HG03460 (cell line): ENCODE measurements at regions not wholly inside any gene's neighbourhood (a gene's known extent, or its start where the extent isn't known, plus 50 kb on each side); places are given as distances from the start of the nearest gene placed in this dataset.
"Not testable (repeated sequence)": the region's sequence is repeated elsewhere in the genome, so short reads cannot be mapped to it uniquely, and the experiment has no call there.

Experiments used
- ATAC-seq: cut with Tn5 transposase; IDR thresholded peaks from one replicate; pipeline ENCODE4 v1.9.1; 2021; ENCODE audit not compliant: unreplicated experiment

DNA sequence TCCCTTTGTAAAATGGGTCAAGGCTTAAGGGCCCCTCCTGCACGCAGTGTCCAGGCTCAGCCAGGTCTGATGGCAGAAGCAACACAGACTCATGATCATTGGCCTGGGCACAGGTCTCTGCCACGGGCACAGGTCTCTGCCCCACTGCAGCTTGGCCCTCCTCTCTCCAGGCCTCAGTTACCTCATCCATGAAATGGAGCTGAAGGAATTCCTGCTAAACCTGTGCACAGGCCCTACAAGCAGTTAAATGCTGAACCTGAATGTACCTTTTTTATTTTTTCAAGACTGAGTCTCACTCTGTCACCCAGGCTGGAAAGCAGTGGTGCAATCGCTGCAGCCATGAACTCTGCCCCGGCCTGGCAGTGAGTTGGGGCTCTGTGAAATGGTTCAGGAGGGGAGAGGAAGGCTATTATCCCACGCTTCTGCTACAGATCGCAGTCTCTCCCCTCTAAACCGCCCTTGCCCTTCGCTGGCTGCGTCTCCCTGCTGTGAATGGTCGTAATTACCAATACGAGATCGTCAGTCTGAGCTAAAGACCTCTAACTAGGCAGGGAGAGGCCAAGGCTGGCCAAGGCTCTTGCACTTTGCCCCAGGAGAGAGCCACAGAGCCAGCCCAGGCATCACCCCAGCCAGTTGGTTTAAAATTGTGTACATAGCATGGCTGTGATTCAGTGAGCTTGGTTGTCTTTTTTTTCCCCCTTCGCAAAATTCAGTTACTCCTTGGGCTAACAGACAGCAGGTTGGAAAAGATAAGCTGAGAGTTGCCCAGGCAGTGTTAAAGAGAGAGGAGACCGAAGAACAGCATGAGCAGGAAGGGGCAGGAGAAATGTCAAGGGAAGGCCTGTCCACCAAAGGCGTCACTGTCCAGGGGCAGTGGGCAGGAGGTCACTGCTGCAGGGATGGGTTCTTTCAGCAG is 93.0 kb upstream of the KCTD7 start:
- ATAC-seq = no peak

DNA sequence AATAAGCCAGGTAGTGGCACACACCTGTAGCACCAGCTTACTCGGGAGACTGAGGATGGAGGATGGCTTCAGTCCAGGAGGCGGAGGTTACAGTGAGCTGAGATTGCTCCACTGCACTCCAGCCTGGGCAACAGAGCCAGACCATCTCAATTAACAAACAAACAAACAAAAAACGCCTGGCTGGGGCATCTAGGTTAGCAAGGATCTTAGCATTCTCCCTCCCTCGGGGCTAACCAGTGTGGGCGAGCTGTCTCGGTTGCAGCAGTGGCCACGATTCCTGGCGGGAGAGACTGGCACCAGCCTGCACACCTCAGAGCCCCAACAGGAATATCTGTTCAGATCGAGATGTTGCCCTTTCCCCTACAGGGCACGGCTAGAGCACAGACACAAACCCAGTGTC is 91.3 kb upstream of the KCTD7 start:
- no peak for ATAC-seq

DNA sequence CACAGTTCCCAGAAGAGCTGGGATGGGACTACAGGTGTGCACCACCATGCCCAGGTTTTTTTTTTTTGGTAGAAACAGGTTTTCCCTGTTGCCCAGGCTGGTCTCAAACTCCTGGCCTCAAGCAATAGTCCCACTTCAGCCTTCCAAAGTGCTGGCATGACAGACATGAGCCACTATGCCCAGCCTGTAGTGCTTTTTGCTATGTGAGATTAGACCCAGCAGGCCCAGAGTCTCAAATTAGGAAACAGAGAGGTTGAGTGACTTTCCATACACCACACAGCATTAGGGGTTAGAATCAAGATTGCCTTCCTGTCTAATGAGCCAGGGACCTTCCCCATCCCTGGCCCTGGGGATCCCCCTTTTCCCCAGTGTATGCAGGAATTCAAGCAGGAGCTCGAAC is 90.8 kb upstream of the KCTD7 start:
- ATAC-seq = no peak

DNA sequence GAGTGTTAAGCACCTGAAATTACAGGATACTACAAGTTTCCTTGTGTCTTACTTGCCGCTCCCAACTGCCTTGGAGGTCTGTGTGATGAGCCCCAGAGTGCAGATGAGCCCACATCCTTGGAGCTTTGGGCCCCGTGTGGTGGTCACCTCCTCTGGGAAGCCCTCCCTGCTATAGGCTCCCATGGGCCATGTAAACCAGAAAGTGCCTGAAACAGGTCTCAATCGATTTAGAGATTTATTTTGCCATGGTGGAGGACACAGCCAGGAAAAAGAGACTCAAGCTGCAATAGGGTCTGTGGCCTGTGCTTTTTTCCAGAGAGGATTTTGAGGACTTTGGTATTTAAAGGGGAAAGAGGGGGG is 89.4 kb upstream of the KCTD7 start:
- ATAC-seq = no peak

DNA sequence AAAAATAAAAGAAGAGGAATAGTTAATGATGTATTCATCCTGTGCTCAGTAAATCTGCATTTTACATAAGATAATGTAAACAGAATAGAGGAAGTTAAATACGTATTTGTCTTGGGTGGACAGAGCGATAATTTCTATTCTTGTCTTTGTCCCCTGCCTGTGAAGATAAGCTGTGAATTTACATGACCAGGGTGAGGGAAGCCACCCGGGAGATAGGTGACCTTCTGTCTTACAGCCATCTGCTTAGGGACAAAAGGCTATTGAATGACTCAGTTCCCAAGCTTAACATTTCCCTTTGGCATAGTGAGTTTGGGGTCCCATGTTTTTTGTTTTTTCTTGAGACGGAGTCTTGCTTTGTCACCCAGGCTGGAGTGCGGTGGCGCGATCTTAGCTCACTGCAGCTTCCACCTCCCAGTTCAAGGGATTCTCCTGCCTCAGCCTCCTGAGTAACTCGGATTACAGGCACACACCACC is 88.7 kb upstream of the KCTD7 start:
- no peak for ATAC-seq

DNA sequence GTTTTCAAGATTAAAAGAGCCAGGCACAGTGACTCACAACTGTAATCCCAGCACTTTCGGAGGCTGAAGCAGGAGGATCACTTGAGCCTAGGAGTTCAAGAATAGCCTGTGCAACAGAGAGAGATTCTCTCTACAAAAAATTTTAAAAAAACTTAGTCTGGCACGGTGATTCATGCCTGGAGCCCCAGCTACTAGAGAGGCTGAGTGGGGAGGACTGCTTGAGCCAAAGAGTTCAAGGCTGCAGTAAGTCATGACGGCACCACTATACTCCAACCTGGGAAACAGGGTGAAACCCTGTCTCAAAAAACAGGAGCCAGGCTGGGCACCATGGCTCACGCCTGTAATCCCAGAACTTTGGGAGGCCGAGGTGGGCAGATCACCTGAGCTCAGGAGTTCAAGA is 86.6 kb upstream of the KCTD7 start:
- ATAC-seq = no peak

DNA sequence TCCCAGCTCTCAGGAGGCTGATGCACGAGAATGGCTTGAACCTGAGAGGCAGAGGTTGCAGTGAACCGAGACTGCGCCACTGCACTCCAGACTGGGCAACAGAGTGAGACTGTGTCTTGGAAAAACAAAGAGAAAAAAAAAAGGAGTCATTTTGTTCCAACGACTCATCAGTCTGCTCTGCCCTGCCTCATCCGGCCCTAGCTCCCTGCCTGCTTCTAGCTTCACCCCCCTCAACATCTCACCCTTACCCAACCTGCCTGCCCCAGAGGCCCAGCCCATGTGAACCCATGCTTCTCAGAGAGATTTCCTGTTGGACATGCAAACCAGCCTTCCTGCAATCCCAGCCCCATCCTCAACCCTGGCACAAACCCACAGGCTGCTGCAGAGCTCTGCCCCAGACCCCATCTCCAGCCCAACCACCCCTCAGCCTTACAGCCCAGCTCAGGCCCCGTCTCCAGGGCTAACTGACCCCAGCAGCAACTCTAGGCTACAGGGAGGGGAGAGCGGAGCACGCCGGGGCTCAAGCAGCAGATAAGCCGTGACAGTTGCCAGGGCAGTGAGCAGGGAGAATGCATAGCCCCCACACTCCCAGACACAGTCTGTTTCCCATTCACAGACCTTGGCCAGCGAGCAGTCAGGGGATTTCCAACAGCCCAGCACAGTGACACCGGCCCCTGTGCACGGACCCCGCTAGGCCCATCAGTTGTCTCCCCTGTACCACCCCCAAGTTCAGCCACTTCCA is 86.0 kb upstream of the KCTD7 start:
- ATAC-seq = no peak

DNA sequence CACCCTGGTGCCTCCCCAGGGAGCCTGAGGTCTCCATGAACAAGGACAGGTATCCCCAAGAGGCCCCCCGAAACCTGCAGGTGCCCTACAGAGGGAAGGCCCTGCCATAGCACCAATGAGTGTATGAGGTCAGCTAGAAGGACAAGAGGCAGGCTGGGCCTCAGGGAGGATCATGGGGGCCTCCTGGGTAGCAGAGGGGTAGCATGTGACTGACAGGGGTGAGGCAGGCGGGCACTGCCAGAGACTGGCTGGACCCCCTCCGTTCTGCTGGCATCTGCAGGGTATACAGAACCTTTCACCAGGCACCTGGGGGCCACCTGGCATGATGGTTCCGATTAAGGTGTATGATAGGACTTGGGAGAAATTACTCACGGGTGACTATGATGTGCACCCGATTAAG is 79.2 kb upstream of the KCTD7 start:
- no peak for ATAC-seq

DNA sequence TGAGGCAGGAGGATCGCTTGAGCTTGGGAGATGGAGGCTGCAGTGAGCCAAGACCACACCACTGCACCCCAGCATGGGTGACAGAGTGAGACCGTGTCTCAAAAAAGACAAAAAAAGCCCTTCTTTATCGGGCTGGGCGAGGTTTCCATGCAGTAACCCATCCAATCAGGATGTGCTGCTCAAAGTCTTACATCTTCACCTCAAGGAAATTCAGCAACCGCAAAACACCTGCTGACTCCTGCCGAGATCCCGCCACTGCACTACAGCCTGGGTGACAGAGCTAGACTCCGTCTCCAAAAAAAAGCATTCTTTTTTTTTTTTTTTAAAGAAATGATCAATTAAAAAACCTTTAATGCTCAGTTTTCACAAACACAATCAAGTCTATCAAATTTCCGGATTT is 75.7 kb upstream of the KCTD7 start:
- ATAC-seq = no peak

DNA sequence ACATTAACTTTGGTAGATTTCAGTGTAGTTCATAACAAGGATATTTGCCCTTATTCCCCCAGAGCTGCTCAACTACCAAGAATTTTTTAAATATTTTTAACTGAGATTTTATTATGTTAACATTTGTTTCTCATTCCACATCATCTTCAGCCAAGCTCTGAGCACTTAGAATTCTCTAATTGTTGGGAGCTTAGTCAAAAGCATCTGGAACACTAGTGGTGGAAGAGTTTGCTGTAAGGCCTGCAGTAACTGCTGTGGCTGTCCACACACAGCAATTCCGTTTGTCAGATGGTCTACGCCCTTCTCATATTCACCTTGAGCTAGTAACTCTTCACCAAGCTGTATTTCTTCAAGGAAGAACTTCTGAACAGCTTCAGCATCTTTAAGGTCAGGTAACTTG is 75.0 kb upstream of the KCTD7 start:
- not testable (repeated sequence) for ATAC-seq

DNA sequence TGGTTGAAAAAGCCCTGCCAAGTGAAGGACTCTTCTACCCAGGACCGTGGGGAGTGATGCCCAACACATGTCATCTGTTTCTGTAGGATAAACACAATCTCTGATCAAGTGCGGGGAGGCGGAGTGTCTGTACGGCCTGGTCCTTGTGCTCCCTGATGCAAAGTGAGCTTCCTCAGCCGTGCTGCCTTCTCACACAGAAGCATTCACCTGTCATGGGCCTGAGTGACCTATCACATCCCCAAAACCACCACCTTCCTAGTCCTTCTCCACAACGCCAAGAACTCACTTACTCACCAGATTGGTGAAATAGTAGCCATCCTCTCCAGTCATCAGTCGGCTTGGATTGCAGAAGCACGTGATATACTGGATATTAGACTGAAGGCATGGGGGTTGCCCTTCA is 74.4 kb upstream of the KCTD7 start:
- not testable (repeated sequence) for ATAC-seq

DNA sequence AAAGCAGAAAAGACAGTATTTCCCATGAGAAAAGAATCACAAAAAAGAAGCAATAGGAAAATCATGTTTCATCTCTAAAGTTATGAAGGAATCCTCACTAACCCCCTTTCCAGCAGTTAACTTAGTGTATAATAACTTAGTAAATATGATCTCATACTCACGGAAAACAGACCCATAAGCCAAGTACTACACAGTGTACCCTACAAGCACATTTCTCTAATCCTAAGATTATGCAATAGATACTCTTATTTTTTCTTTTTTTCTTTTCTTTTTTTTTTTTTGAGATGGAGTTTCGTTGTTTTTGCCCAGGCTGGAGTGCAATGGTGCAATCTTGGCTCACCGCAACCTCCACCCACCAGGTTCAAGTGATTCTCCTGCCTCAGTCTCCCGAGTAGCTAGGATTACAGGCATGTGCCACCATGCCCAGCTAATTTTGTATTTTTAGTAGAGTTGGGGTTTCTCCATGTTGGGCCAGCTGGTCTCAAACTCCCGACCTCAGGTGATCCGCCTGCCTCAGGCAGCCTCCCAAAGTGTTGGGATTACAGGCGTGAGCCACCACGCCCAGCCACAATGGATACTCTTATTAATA is 73.7 kb upstream of the KCTD7 start:
- ATAC-seq = not testable (repeated sequence)

DNA sequence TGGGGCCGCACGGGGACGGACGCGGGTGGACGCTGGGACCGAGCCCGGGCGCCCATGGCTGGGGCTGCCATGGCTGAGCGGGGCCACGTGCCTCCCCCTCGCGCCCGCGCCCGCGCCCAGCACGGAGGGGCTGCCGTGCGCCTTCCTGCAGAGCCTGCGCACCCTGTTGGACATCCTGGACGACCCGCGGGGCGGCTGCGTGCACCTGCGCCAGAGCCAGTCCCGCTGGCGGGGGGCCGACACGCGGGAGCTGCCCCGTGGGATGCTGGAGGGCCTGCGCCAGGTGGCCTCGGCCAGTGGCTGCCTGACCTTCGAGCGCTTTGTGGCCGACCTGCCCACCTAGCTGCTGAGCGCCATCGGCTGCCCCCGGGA is 72.5 kb upstream of the KCTD7 start:
- no peak for ATAC-seq

DNA sequence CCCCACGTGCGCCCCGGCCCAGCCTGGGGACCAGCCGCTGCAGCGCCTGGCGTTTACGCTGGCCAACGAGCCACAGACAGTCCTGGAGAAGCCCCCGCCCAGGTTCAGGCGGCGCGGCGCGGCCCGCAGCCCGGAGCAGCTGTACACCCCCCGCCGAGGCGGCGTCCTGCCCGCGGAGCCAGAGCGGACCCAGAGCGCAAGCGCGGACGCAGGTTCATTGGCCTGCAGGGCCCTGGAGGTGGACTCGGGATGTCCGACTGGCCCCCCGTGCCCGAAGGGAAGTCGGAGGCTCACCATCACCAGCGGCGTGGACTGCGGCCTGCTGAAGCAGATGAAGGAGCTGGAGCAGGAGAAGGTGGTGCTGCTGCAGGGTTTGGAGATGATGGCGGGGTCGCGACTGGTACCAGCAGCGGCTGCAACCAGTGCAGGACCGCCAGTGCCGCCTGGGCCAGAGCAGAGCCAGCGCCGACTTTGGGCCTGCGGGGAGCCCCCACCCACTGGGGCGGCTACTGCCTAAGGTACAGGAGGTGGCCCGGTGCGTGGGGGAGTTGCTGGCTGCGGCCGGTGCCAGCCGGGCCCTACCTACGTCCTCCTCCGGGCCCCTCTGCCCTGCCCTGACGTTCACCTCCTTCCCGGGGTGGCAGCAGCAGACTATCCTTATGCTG is 72.0 kb upstream of the KCTD7 start:
- no peak for ATAC-seq

DNA sequence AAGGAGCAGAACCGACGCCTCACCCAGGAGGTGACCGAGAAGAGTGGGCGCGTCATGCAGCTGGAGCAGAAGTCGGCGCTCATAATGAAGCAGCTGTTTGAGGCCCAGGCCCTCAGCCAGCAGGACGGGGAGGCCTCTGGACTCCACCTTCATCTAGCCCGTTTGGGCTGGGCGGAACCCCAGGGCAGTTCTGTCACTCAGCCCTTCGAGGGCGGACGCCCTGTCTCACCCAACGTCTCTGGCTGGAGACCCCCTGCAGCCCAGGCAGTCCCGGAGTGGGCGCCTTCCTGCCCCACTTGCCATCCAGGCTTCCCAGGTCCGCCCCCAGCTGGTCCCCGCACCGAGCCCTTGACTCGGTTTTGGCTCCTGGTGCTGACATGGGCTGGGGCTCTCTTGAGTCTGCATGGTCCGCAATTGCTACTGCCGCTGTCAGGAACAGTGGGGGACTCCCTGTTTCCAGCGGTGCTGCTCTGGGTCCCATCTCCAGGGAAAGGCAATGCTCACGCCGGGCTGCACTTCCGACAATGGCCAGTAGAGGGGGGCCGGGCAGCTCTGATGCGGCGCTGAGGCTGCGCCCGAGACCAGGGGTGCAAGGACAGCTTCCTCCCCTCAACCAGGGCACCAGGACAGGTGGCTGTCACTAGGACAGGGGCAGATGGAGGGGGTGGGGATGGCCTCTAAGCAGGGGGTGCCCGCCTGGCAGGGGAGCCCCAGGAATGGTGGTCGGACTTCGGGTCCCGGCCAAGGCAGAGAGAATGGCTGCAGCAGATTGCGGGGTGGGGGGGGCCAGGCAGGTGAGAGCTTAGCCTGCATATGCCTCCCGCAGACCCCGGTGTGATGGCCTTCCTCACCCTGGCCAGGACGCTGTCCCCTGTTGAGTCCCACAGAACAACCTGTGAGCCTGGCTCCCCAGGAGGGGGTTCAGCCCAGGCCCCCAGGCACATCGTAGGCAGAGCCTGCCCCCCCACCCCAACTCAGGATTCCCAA is 71.2 kb upstream of the KCTD7 start:
- no peak for ATAC-seq

DNA sequence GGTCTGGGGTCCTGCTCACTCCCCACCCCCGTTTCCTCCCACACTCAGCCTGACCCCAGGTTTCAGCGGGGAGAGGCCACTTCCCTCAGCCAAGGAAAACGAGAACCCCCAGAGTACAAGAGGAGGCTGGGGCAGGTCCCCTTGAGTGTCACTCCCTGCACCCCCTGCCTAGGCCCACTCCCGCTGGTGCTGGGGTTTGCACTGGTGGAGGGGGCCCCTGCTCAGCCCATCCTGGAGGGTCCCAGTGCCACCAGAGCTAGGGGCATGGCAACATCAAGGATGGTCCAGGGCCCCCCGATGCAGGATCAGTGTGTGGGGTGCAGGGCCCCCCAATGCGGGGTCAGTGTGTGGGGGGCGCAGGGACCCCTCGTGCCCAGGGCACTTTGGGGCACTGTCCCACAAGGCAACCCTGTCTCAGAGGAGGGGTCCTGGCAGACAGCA is 70.5 kb upstream of the KCTD7 start:
- ATAC-seq = no peak

DNA sequence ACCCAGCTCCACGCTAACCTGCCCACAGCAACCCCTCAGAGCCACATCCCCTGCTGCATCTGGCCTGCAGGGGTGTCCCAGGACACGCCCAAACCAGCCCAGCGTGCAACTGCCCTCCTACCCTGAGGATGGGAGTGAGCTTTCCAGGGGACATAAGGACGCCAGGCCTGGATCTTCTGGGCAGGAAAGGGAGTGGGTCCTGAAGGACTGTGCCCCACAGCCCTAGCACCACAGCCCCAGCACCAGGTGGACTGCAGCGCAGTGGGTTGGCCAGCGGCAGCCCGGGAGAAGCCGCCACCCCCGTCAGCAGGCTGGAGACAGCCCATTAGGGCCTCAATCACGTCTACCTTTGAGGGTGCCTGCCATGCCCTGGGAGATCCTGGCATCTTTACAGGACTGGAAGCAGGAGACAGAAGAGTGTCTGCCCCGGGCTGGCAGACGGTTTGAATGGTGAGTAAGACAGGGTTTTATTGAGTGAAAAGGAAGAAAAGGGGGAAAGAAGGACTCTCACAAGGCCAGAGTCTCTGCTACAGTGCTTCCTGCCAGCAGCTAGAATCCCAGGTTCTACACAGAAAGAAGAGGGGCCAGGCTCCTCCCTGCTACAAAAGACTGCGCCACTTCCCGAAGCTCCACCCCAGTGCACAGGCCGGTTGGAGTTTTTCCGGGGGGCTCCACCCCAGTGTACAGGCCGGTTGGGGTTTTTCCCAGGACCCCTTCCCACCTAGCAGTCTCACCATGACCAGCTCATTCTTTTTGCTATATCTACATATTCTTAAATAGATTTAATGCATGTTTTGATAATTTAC is 69.8 kb upstream of the KCTD7 start:
- no peak for ATAC-seq

DNA sequence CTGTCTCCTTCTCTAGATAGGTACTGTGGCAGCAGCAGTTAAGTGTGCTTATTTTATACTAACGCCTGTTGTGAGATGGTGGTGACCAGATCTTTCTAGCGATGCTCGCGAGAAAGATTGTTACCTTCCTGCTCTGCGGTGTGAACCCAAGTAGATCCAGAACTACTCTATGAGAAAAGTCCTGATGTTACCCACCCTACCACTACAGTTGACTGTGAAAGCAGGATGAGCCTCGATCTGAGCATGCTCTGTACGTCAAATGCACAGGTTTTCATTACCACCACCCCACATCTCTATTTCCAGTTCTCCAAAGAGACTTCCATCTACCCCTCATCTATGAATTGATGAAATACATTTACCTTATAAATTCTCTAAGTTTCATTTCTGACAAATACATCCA is 64.6 kb upstream of the KCTD7 start:
- no peak for ATAC-seq

DNA sequence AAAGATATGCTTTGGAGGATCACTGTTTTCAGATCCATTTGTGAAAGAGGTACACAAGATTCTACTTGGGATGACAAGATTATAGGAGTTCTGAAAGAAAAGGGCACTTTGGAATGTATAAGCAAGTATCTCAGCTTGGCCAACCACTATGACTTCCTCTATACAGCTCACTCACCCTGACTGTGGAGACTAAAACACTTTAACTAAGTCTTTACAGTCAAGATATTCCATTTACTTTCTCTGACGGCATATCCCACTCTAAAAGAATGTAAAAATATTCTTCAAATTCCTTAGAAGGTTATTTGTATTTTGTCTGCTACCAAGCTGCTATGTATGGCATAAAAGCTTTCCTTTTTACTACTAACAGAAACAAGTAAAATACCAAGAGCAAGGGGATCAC is 58.5 kb upstream of the KCTD7 start:
- ATAC-seq = not testable (repeated sequence)
